Cardiac muscle cell (in vitro differentiated cells and primary cell): ENCODE measurements at regions not wholly inside any gene's neighbourhood (a gene's known extent, or its start where the extent isn't known, plus 50 kb on each side); places are given as distances from the start of the nearest gene placed in this dataset.

Source experiments
- DNase-seq, 2 donors: peaks; one replicate each; pipeline versions ENCODE4 v3.0.0 to v3.0.0-alpha.2; 2010 to 2017; ENCODE audit warnings: low read depth in 1 of 2, low spot score in 1 of 2
- H3K27ac ChIP-seq: fragments of 200-600 bp; sonication (generic); 2 replicates; pipeline ENCODE4 v1.5.1; 2016
- H3K27me3 ChIP-seq: fragments of 200-600 bp; sonication (generic); 2 replicates; pipeline ENCODE4 v1.6.0; 2016; ENCODE audit warnings: control low read depth
- H3K36me3 ChIP-seq: fragments of 200-600 bp; sonication (generic); 2 replicates; pipeline ENCODE4 v1.5.1; 2016; ENCODE audit warnings: control low read depth
- H3K4me1 ChIP-seq: fragments of 200-600 bp; sonication (generic); 2 replicates; pipeline ENCODE4 v1.8.1; 2017; ENCODE audit warnings: low read depth, mild to moderate bottlenecking, mixed run types
- H3K4me3 ChIP-seq: fragments of 200-600 bp; sonication (generic); 2 replicates; pipeline ENCODE4 v1.5.1; 2016; ENCODE audit warnings: mild to moderate bottlenecking
- H3K9me3 ChIP-seq: fragments of 200-600 bp; sonication (generic); 2 replicates; pipeline ENCODE4 v1.5.1; 2017; ENCODE audit warnings: low read depth, mild to moderate bottlenecking, control low read depth
- CTCF ChIP-seq: IDR thresholded peaks from 2 replicates; pipeline ENCODE4 v1.5.1; 2012; ENCODE audit warnings: low read depth, mild to moderate bottlenecking, low read length

GRCh38 chr14:43778570-43778936 is 728.5 kb downstream of the FSCB start:
- no peaks in the 10 kb centered on the region for H3K36me3 ChIP-seq
- H3K27ac ChIP-seq = no peak overlapping the region
- no peaks in the 10 kb centered on the region for H3K9me3 ChIP-seq
- no peak for DNase-seq
- H3K4me1 ChIP-seq = no peaks in the 10 kb centered on the region
- TF ChIP-seq CTCF = no peak
- no peaks in the 10 kb centered on the region for H3K27me3 ChIP-seq
- H3K4me3 ChIP-seq = no peak overlapping the region

GRCh38 chr14:43765474-43765873 is 741.6 kb downstream of the FSCB start:
- Histone ChIP-seq H3K27ac (no peak overlapping the region), H3K27me3 (no peaks in the 10 kb centered on the region), H3K9me3 (no peaks in the 10 kb centered on the region), H3K4me3 (no peak overlapping the region), H3K4me1 (no peaks in the 10 kb centered on the region), H3K36me3 (no peaks in the 10 kb centered on the region)
- no peak for TF ChIP-seq CTCF
- no peak for DNase-seq

- no peak for DNase-seq
- Histone ChIP-seq H3K4me3 (no peak overlapping the region), H3K36me3 (no peaks in the 10 kb centered on the region), H3K9me3 (no peaks in the 10 kb centered on the region), H3K27ac (no peak overlapping the region), H3K4me1 (no peaks in the 10 kb centered on the region), H3K27me3 (no peaks in the 10 kb centered on the region)
- no peak for TF ChIP-seq CTCF
Observed at GRCh38 chr14:43764433-43764832, 742.6 kb downstream of the FSCB start.

- no peak overlapping the region for H3K4me3 ChIP-seq
- no peaks in the 10 kb centered on the region for H3K27me3 ChIP-seq
- no peak for TF ChIP-seq CTCF
- no peak for DNase-seq
- H3K9me3 ChIP-seq = no peaks in the 10 kb centered on the region
- no peak overlapping the region for H3K27ac ChIP-seq
- no peaks in the 10 kb centered on the region for H3K36me3 ChIP-seq
- H3K4me1 ChIP-seq = no peaks in the 10 kb centered on the region
Observed at GRCh38 chr14:43755707-43756106, 751.4 kb downstream of the FSCB start.

GRCh38 chr14:43754838-43755237 is 752.2 kb downstream of the FSCB start:
- Histone ChIP-seq H3K4me1 (no peaks in the 10 kb centered on the region), H3K4me3 (no peak overlapping the region), H3K36me3 (no peaks in the 10 kb centered on the region), H3K27ac (no peak overlapping the region), H3K27me3 (no peaks in the 10 kb centered on the region), H3K9me3 (no peaks in the 10 kb centered on the region)
- no peak for DNase-seq
- TF ChIP-seq CTCF = no peak

GRCh38 chr14:43745746-43746145 is 761.3 kb downstream of the FSCB start:
- no peaks in the 10 kb centered on the region for H3K27me3 ChIP-seq
- no peak overlapping the region for H3K27ac ChIP-seq
- H3K36me3 ChIP-seq = no peaks in the 10 kb centered on the region
- H3K4me3 ChIP-seq = no peak overlapping the region
- no peaks in the 10 kb centered on the region for H3K9me3 ChIP-seq
- no peak for DNase-seq
- TF ChIP-seq CTCF = no peak
- H3K4me1 ChIP-seq = no peaks in the 10 kb centered on the region
